Effector memory CD4-positive, alpha-beta T cell (primary cell): ENCODE measurements at regions not wholly inside any gene's neighbourhood (a gene's known extent, or its start where the extent isn't known, plus 50 kb on each side); places are given as distances from the start of the nearest gene placed in this dataset.
"Not testable (repeated sequence)": the region's sequence is repeated elsewhere in the genome, so short reads cannot be mapped to it uniquely, and the experiment has no call there.

Source experiments
- DNase-seq, 3 donors: peaks; one replicate each; pipeline ENCODE4 v3.0.0-alpha.2; 2020
- H3K27ac ChIP-seq: 2 replicates; pipeline ENCODE4 v1.7.0; 2013; ENCODE audit warnings: mild to moderate bottlenecking, low read length, moderate library complexity; ENCODE audit not compliant: insufficient read depth, poor library complexity, severe bottlenecking
- H3K27me3 ChIP-seq: replicated peaks from 2 replicates; pipeline ENCODE4 v1.7.0; 2013; ENCODE audit warnings: mild to moderate bottlenecking, low read length; ENCODE audit not compliant: insufficient read depth, control insufficient read depth, poor library complexity, severe bottlenecking
- H3K36me3 ChIP-seq: 2 replicates; pipeline ENCODE4 v1.7.0; 2013; ENCODE audit warnings: mild to moderate bottlenecking, low read length, moderate library complexity; ENCODE audit not compliant: control insufficient read depth, insufficient read depth
- H3K4me1 ChIP-seq: 2 replicates; pipeline ENCODE4 v1.7.0; 2013; ENCODE audit warnings: low read length, mild to moderate bottlenecking; ENCODE audit not compliant: control insufficient read depth, insufficient read depth, poor library complexity, severe bottlenecking
- H3K4me3 ChIP-seq: 2 replicates; pipeline ENCODE4 v1.7.0; 2013; ENCODE audit warnings: low read length, low read depth, mild to moderate bottlenecking; ENCODE audit not compliant: insufficient read depth, poor library complexity, severe bottlenecking
- H3K9me3 ChIP-seq: 2 replicates; pipeline ENCODE4 v1.7.0; 2013; ENCODE audit warnings: mild to moderate bottlenecking, low read length, moderate library complexity; ENCODE audit not compliant: control insufficient read depth

- H3K9me3 ChIP-seq, H3K4me1 ChIP-seq, DNase-seq, H3K4me3 ChIP-seq, H3K27ac ChIP-seq, H3K36me3 ChIP-seq, H3K27me3 ChIP-seq: not testable (repeated sequence)
Measured at GRCh38 chr4:9541388-9541915, 97.2 kb downstream of the DEFB131A start.

- H3K27ac ChIP-seq, H3K27me3 ChIP-seq: not testable (repeated sequence)
Measured at GRCh38 chr4:9544851-9545250, 100.6 kb downstream of the DEFB131A start.

GRCh38 chr4:9547470-9547869, 103.3 kb downstream of the DEFB131A start:
- H3K9me3 ChIP-seq, H3K4me1 ChIP-seq, H3K36me3 ChIP-seq, H3K4me3 ChIP-seq, H3K27ac ChIP-seq, DNase-seq, H3K27me3 ChIP-seq: not testable (repeated sequence)

More at GRCh38 chr4:9544851-9545250, 100.6 kb downstream of the DEFB131A start:
- not testable (repeated sequence) for DNase-seq, H3K36me3 ChIP-seq, H3K4me1 ChIP-seq, H3K9me3 ChIP-seq, H3K4me3 ChIP-seq

GRCh38 chr4:9556076-9556475, 111.9 kb downstream of the DEFB131A start:
- H3K9me3 ChIP-seq, H3K27ac ChIP-seq, H3K36me3 ChIP-seq, DNase-seq, H3K4me1 ChIP-seq, H3K4me3 ChIP-seq, H3K27me3 ChIP-seq: not testable (repeated sequence)

GRCh38 chr4:9577869-9578268, 133.7 kb downstream of the DEFB131A start:
- not testable (repeated sequence) for H3K4me3 ChIP-seq, H3K36me3 ChIP-seq, H3K27ac ChIP-seq, H3K4me1 ChIP-seq, DNase-seq, H3K9me3 ChIP-seq, H3K27me3 ChIP-seq

- not testable (repeated sequence) for H3K9me3 ChIP-seq, DNase-seq, H3K4me3 ChIP-seq
Measured at GRCh38 chr4:9582880-9583279, 138.7 kb downstream of the DEFB131A start.

GRCh38 chr4:9592010-9592409, 147.8 kb downstream of the DEFB131A start:
- no peaks in the 10 kb centered on the region for H3K27me3 ChIP-seq
- no peaks in the 10 kb centered on the region for H3K9me3 ChIP-seq
- DNase-seq, result no peak
- no peak overlapping the region for H3K27ac ChIP-seq
- no peaks in the 10 kb centered on the region for H3K4me1 ChIP-seq
- no peak overlapping the region for H3K4me3 ChIP-seq
- no peaks in the 10 kb centered on the region for H3K36me3 ChIP-seq

More at GRCh38 chr4:9582880-9583279, 138.7 kb downstream of the DEFB131A start:
- not testable (repeated sequence) for H3K27me3 ChIP-seq, H3K27ac ChIP-seq, H3K36me3 ChIP-seq, H3K4me1 ChIP-seq

GRCh38 chr4:9594948-9595347, 150.7 kb downstream of the DEFB131A start:
- Histone ChIP-seq H3K9me3 (no peaks in the 10 kb centered on the region), H3K36me3 (no peaks in the 10 kb centered on the region), H3K27ac (no peak overlapping the region), H3K4me1 (no peaks in the 10 kb centered on the region), H3K4me3 (no peak overlapping the region), H3K27me3 (no peaks in the 10 kb centered on the region)
- DNase-seq, result no peak

GRCh38 chr4:9595531-9595930, 151.3 kb downstream of the DEFB131A start:
- H3K36me3 ChIP-seq, H3K27me3 ChIP-seq, DNase-seq, H3K9me3 ChIP-seq, H3K4me1 ChIP-seq, H3K27ac ChIP-seq, H3K4me3 ChIP-seq: not testable (repeated sequence)

GRCh38 chr4:9599266-9599665, 155.1 kb downstream of the DEFB131A start:
- no peak for DNase-seq
- H3K27me3 ChIP-seq, result no peaks in the 10 kb centered on the region
- H3K4me3 ChIP-seq, result no peak overlapping the region
- H3K36me3 ChIP-seq, result no peaks in the 10 kb centered on the region
- H3K9me3 ChIP-seq, result no peaks in the 10 kb centered on the region
- no peak overlapping the region for H3K27ac ChIP-seq
- no peaks in the 10 kb centered on the region for H3K4me1 ChIP-seq

GRCh38 chr4:9600246-9600645, 156.0 kb downstream of the DEFB131A start:
- H3K27ac ChIP-seq, result no peak overlapping the region
- no peak overlapping the region for H3K4me3 ChIP-seq
- H3K27me3 ChIP-seq, result no peaks in the 10 kb centered on the region
- H3K9me3 ChIP-seq, result no peaks in the 10 kb centered on the region
- H3K4me1 ChIP-seq, result peaks cover 2% of the 10 kb centered on the region
- no peak for DNase-seq
- H3K36me3 ChIP-seq, result no peaks in the 10 kb centered on the region
